GM23338 (cell line): ENCODE measurements at regions not wholly inside any gene's neighbourhood (a gene's known extent, or its start where the extent isn't known, plus 50 kb on each side); places are given as distances from the start of the nearest gene placed in this dataset.

Source experiments
- ATAC-seq: fragments of 200-7000 bp; cut with Tn5 transposase; 3 replicates; pipeline ENCODE4 v1.9.1; 2020
- DNase-seq: peaks from one replicate; pipeline ENCODE4 v3.0.0-alpha.2; 2015; ENCODE audit warnings: low spot score
- H2AFZ ChIP-seq: fragments of 200-600 bp; sonication (generic); 2 replicates; pipeline ENCODE4 v1.8.0; 2016; ENCODE audit warnings: antibody characterized with exemption, mild to moderate bottlenecking, moderate library complexity
- H3F3A ChIP-seq: fragments of 200-600 bp; sonication (generic); replicated peaks from 2 replicates; pipeline ENCODE4 v1.8.0; 2017; ENCODE audit warnings: antibody characterized with exemption, mixed run types, low read depth
- H3K27ac ChIP-seq: fragments of 200-600 bp; sonication (generic); 2 replicates; pipeline ENCODE4 v1.6.1; 2016; ENCODE audit warnings: low read depth
- H3K27me3 ChIP-seq: fragments of 200-600 bp; sonication (generic); 2 replicates; pipeline ENCODE4 v1.8.0; 2016; ENCODE audit warnings: mild to moderate bottlenecking, mixed run types, moderate library complexity; ENCODE audit not compliant: insufficient read depth
- H3K36me3 ChIP-seq: fragments of 200-600 bp; sonication (generic); 2 replicates; pipeline ENCODE4 v1.8.0; 2016; ENCODE audit warnings: mild to moderate bottlenecking; ENCODE audit not compliant: insufficient read depth
- H3K4me1 ChIP-seq: fragments of 200-600 bp; sonication (generic); 2 replicates; pipeline ENCODE4 v1.8.0; 2016; ENCODE audit warnings: mild to moderate bottlenecking, moderate library complexity; ENCODE audit not compliant: insufficient read depth
- H3K4me2 ChIP-seq: fragments of 200-600 bp; sonication (generic); 2 replicates; pipeline ENCODE4 v1.7.1; 2017; ENCODE audit warnings: mixed run types
- H3K4me3 ChIP-seq: fragments of 200-600 bp; sonication (generic); 2 replicates; pipeline ENCODE4 v1.6.1; 2016; ENCODE audit warnings: mixed run types
- H3K79me2 ChIP-seq: fragments of 200-600 bp; sonication (generic); replicated peaks from 2 replicates; pipeline ENCODE4 v1.8.0; 2017; ENCODE audit warnings: mild to moderate bottlenecking; ENCODE audit not compliant: insufficient read depth
- H3K9me2 ChIP-seq: fragments of 200-600 bp; sonication (generic); 2 replicates; pipeline ENCODE4 v1.8.0; 2017; ENCODE audit not compliant: insufficient read depth
- H4K20me1 ChIP-seq: fragments of 200-600 bp; sonication (generic); replicated peaks from 2 replicates; pipeline ENCODE4 v1.8.0; 2017; ENCODE audit warnings: mild to moderate bottlenecking; ENCODE audit not compliant: insufficient read depth
- H3K27ac Mint-ChIP-seq: 2 replicates; pipeline ENCODE4 v1.8.0; 2020; ENCODE audit warnings: inconsistent platforms, mild to moderate bottlenecking, moderate library complexity, mixed read lengths
- H3K27me3 Mint-ChIP-seq: 3 replicates; pipeline ENCODE4 v1.8.0; 2022; ENCODE audit warnings: low read depth, mild to moderate bottlenecking, moderate library complexity, mixed read lengths, inconsistent platforms; ENCODE audit not compliant: insufficient read depth, poor library complexity
- H3K36me3 Mint-ChIP-seq: 3 replicates; pipeline ENCODE4 v1.8.0; 2021; ENCODE audit warnings: low read depth, mild to moderate bottlenecking, inconsistent platforms, moderate library complexity, mixed read lengths
- H3K4me1 Mint-ChIP-seq: 3 replicates; pipeline ENCODE4 v1.8.0; 2020; ENCODE audit warnings: mild to moderate bottlenecking, inconsistent platforms, mixed read lengths
- H3K4me3 Mint-ChIP-seq: 3 replicates; pipeline ENCODE4 v1.8.0; 2021; ENCODE audit warnings: moderate library complexity, mild to moderate bottlenecking, inconsistent platforms, mixed read lengths
- H3K9me3 Mint-ChIP-seq: 3 replicates; pipeline ENCODE4 v1.8.0; 2020; ENCODE audit warnings: moderate library complexity, mild to moderate bottlenecking, inconsistent platforms, mixed read lengths
- CREB1 ChIP-seq: fragments of 250-450 bp; sonication (Bioruptor Pico); IDR thresholded peaks from 2 replicates; pipeline ENCODE4 v1.5.0; 2020; ENCODE audit warnings: low read depth, mild to moderate bottlenecking, moderate library complexity
- ETS1 ChIP-seq: IDR thresholded peaks from 2 replicates; pipeline ENCODE4 v1.6.1; 2016; ENCODE audit warnings: antibody characterized with exemption
- EZH2 ChIP-seq: fragments of 200-600 bp; sonication (generic); IDR thresholded peaks from one replicate; pipeline ENCODE4 v1.8.0; 2017; ENCODE audit warnings: antibody characterized with exemption, mild to moderate bottlenecking, low read depth; ENCODE audit not compliant: unreplicated experiment
- EZH2phosphoT487 ChIP-seq: fragments of 200-600 bp; sonication (generic); IDR thresholded peaks from one replicate; pipeline ENCODE4 v1.8.1; 2018; ENCODE audit warnings: antibody characterized with exemption; ENCODE audit not compliant: unreplicated experiment
- JUNB ChIP-seq: IDR thresholded peaks from one replicate; pipeline ENCODE4 v1.6.1; 2016; ENCODE audit warnings: antibody characterized with exemption; ENCODE audit not compliant: unreplicated experiment
- NANOG ChIP-seq: IDR thresholded peaks from 2 replicates; pipeline ENCODE4 v1.6.1; 2016; ENCODE audit warnings: antibody characterized with exemption, borderline replicate concordance
- POLR2AphosphoS5 ChIP-seq: IDR thresholded peaks from 2 replicates; pipeline ENCODE4 v1.6.1; 2016; ENCODE audit warnings: antibody characterized with exemption, low read depth
- REST ChIP-seq: IDR thresholded peaks from one replicate; pipeline ENCODE4 v1.6.1; 2018; ENCODE audit warnings: antibody characterized with exemption; ENCODE audit not compliant: unreplicated experiment
- STAT1 ChIP-seq: IDR thresholded peaks from one replicate; pipeline ENCODE4 v1.6.1; 2016; ENCODE audit warnings: antibody characterized with exemption; ENCODE audit not compliant: unreplicated experiment
- ZNF114 ChIP-seq: fragments of 250-450 bp; sonication (Bioruptor Pico); IDR thresholded peaks from 2 replicates; pipeline ENCODE4 v1.5.0; 2020; ENCODE audit warnings: mild to moderate bottlenecking, moderate library complexity
- ZNF331 ChIP-seq: fragments of 250-450 bp; sonication (Bioruptor Pico); IDR thresholded peaks from 2 replicates; pipeline ENCODE4 v1.5.0; 2020; ENCODE audit warnings: low read depth, mild to moderate bottlenecking, moderate library complexity
- TF ChIP-seq, protein P1 (sequence below), 2 experiments: fragments of 200-600 bp in 1 of 2; sonication (generic) in 1 of 2; conservative IDR thresholded peaks; 2 replicates each; pipeline versions ENCODE4 v1.5.1 to v1.6.1; 2016 to 2017; ENCODE audit warnings: antibody characterized with exemption in 2 of 2, low read depth in 2 of 2, mild to moderate bottlenecking in 2 of 2, moderate library complexity in 1 of 2

- H3K4me3 Mint-ChIP-seq, result no peak overlapping the region
- DNase-seq (peak; percentile 5), ATAC-seq (no peak)
- TF ChIP-seq, protein P1, sequence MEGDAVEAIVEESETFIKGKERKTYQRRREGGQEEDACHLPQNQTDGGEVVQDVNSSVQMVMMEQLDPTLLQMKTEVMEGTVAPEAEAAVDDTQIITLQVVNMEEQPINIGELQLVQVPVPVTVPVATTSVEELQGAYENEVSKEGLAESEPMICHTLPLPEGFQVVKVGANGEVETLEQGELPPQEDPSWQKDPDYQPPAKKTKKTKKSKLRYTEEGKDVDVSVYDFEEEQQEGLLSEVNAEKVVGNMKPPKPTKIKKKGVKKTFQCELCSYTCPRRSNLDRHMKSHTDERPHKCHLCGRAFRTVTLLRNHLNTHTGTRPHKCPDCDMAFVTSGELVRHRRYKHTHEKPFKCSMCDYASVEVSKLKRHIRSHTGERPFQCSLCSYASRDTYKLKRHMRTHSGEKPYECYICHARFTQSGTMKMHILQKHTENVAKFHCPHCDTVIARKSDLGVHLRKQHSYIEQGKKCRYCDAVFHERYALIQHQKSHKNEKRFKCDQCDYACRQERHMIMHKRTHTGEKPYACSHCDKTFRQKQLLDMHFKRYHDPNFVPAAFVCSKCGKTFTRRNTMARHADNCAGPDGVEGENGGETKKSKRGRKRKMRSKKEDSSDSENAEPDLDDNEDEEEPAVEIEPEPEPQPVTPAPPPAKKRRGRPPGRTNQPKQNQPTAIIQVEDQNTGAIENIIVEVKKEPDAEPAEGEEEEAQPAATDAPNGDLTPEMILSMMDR (conservative IDR thresholded peaks at IDR 0.05; ENCODE audit: low read depth in 2 of 2), result no peak
- TF ChIP-seq JUNB, result no peak
- no peak for TF ChIP-seq CREB1 (CRISPR knock-in tag)
- no peak for TF ChIP-seq EZH2
- TF ChIP-seq EZH2phosphoT487, result no peak
- TF ChIP-seq ETS1, result no peak
- TF ChIP-seq NANOG, result no peak
- no peak for TF ChIP-seq STAT1
- TF ChIP-seq ZNF331 (CRISPR knock-in tag), result no peak
- no peak for TF ChIP-seq REST
- no peak for TF ChIP-seq POLR2AphosphoS5
- no peak for TF ChIP-seq ZNF114 (CRISPR knock-in tag)
- Histone ChIP-seq H3K4me3 (no peak overlapping the region), H4K20me1 (no peaks in the 10 kb centered on the region), H3K9me2 (peaks cover 7% of the 10 kb centered on the region; the same call in 1 of the 2 replicates), H3K27me3 (no peaks in the 10 kb centered on the region), H3K36me3 (no peaks in the 10 kb centered on the region), H2AFZ (peak overlapping the region; percentile 76; the same call in 1 of the 2 replicates), H3K79me2 (no peaks in the 10 kb centered on the region), H3K4me1 (no peaks in the 10 kb centered on the region), H3K4me2 (no peak overlapping the region), H3K27ac (no peak overlapping the region), H3F3A (no peaks in the 10 kb centered on the region)
- no peak overlapping the region for H3K27ac Mint-ChIP-seq
- H3K9me3 Mint-ChIP-seq, result no peaks in the 10 kb centered on the region; the same call in 1 of the 3 replicates
- peaks cover 1% of the 10 kb centered on the region for H3K27me3 Mint-ChIP-seq
- H3K4me1 Mint-ChIP-seq, result no peaks in the 10 kb centered on the region
- no peaks in the 10 kb centered on the region; the same call in 2 of the 3 replicates for H3K36me3 Mint-ChIP-seq
Observed at GRCh38 chr7:42733040-42733439, 178.8 kb downstream of the C7orf25 start.
